SKM-1 treated with dmso at 0.1 percent for 144 hours (cell line): ENCODE measurements at regions not wholly inside any gene's neighbourhood (a gene's known extent, or its start where the extent isn't known, plus 50 kb on each side); places are given as distances from the start of the nearest gene placed in this dataset.

ENCODE experiments used
- DNase-seq: peaks from one replicate; lab custom pipeline; 2025; ENCODE audit not compliant: unreplicated experiment; lab: John Stamatoyannopoulos, UW

GRCh38 chr6:6704103-6705060, 115.9 kb downstream of the LY86 start:
- no peak for DNase-seq

- no peak for DNase-seq
Measured at GRCh38 chr6:6705061-6705425, 116.5 kb downstream of the LY86 start.

GRCh38 chr6:6705915-6706675, 117.6 kb downstream of the LY86 start:
- DNase-seq = no peak

GRCh38 chr6:6707143-6707542, 118.6 kb downstream of the LY86 start:
- peak; percentile 32 for DNase-seq

- no peak for DNase-seq
Measured at GRCh38 chr6:6709106-6709505, 120.6 kb downstream of the LY86 start.

GRCh38 chr6:6711031-6711785, 122.7 kb downstream of the LY86 start:
- no peak for DNase-seq

- DNase-seq = peak; percentile 95
Measured at GRCh38 chr6:6711832-6712448, 123.4 kb downstream of the LY86 start.

- DNase-seq = peak; percentile 88
Measured at GRCh38 chr6:6712449-6713403, 124.2 kb downstream of the LY86 start.

GRCh38 chr6:6713657-6714056, 125.1 kb downstream of the LY86 start:
- DNase-seq = no peak

- DNase-seq = no peak
Measured at GRCh38 chr6:6714118-6714897, 125.8 kb downstream of the LY86 start.

- no peak for DNase-seq
Measured at GRCh38 chr6:6714953-6715352, 126.4 kb downstream of the LY86 start.

GRCh38 chr6:6715465-6715864, 126.9 kb downstream of the LY86 start:
- DNase-seq = no peak

GRCh38 chr6:6716998-6717763, 128.7 kb downstream of the LY86 start:
- no peak for DNase-seq

- peak; percentile 55 for DNase-seq
Measured at GRCh38 chr6:6717953-6718352, 129.4 kb downstream of the LY86 start.

- no peak for DNase-seq
Measured at GRCh38 chr6:6721606-6722005, 133.1 kb downstream of the LY86 start.

GRCh38 chr6:6722195-6722594, 133.7 kb downstream of the LY86 start:
- no peak for DNase-seq

GRCh38 chr6:6723361-6723760, 134.8 kb downstream of the LY86 start:
- peak; percentile 74 for DNase-seq

- peak; percentile 65 for DNase-seq
Measured at GRCh38 chr6:6723921-6724538, 135.5 kb downstream of the LY86 start.
